GM21737 (cell line): ENCODE measurements at regions not wholly inside any gene's neighbourhood (a gene's known extent, or its start where the extent isn't known, plus 50 kb on each side); places are given as distances from the start of the nearest gene placed in this dataset.

Source experiments
- ATAC-seq: cut with Tn5 transposase; IDR thresholded peaks from one replicate; pipeline ENCODE4 v1.9.1; 2021; ENCODE audit warnings: mild to moderate bottlenecking, moderate library complexity; ENCODE audit not compliant: unreplicated experiment

GRCh38 chr4:58216461-58216860 is 1106.3 kb upstream of the IGFBP7 start:
- no peak for ATAC-seq

- no peak for ATAC-seq
These were observed 1104.2 kb upstream of the IGFBP7 start for GRCh38 chr4:58214376-58214775.

DNA sequence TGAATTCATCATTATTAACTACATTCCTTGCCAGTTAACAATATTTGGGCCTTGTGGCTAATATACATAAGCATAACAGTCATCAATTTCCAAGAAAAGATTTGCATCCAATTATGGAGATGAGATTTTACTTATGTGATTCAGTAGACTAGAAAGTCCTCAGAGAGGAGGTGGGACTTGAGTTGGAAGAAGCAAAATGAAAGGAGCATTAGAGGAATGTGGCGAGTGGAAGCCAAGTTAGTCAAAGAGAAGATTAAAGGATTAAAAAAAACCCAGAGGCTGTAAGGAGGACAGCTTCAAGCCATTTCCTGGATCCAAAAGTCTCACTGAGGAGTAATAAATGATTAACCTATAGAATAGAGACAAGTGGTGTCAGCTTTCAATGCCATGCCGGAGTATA is 1099.4 kb upstream of the IGFBP7 start:
- no peak for ATAC-seq

DNA sequence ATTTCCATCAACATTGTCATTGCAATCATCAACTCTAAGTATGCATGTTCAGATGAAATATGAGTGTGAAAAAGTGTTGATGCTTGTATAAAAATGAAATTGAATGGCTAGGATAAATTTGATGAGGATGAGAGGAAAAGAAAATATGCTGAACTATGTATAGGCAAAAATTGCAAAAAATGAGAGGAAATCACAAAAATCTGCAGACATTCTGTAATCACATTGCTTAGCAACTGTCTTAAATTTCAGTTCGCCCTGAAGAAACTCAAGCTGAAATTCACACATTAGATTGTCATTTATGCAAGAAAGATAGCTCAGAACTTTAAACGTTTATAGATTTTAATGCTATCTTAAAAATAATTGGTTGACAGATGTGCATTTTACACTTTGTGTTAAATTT is 1098.8 kb upstream of the IGFBP7 start:
- no peak for ATAC-seq

DNA sequence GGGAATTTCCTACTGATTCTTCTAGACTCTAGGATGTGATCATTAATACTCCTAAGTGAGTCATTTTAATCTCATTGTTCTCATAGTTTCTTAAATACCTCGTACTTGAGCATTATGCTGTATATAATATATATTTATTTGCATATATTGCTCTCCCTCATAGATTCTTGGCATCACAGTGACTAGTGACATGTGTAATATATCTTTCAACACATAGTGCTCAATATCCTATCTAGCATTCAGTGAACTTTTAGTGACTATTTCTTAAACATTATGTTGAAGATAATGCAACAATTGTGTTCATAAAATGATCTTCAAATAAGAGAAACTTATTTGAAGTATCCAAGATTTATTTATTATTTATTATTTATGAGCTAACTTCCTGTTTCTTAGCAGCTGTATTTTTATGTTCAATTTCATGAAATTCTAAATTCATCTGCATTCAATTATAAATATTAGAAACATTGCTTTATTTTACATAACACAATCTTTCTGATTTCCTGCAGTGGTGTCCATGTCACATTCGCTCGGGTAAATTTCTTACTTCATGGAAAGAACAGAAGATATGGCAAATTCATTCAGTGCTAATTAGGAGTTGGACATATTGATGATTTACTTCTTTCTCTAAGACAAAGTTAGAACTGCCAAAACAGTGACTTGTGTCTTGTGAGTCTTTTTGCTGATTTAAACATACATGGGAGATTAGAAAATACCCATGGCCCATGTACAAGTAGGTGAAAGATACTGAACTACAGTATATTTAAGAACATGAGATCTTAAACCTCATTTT is 1095.5 kb upstream of the IGFBP7 start:
- no peak for ATAC-seq

DNA sequence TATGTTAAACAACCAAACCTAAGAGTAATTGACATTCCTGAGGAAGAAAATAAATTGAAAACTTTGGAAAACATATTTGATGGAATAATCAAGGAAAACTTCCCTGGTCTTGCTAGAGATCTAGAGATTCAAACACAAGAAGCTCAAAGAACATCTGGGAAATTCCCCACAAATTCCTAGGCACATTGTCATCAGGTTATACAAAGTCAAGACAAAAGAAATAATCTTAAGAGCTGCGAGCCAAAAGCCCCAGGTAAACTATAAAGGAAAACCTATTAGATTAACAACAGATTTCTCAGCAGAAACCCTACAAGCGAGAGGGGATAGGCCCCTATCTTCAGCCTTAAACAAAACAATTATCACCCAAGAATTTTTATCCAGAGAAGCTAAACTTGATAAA is 1082.0 kb upstream of the IGFBP7 start:
- no peak for ATAC-seq

GRCh38 chr4:58191109-58191508 is 1080.9 kb upstream of the IGFBP7 start:
- ATAC-seq: no peak

- ATAC-seq: no peak
These were observed 1078.1 kb upstream of the IGFBP7 start for GRCh38 chr4:58188316-58188715.

DNA sequence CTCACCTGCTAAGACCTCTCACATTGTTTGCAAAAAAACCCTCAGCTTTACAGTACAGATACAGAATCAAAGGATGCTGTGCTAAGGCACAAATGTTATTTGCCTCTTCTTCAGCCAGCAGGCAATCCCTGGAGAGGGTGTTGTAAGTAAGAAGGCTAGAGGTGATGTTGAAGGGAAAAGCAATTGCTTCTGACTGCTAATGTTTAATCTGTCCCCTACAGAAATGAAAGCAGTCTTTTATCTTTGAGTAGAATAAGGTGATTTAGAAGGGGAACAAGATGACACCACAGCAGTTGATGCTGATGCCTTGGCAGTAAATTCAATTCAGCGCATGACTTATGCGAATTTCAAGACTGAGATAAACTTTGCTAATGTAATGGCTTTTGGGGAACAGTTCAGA is 1064.8 kb upstream of the IGFBP7 start:
- ATAC-seq: no peak

- no peak for ATAC-seq
These were observed 1056.3 kb upstream of the IGFBP7 start for GRCh38 chr4:58166490-58166889.

DNA sequence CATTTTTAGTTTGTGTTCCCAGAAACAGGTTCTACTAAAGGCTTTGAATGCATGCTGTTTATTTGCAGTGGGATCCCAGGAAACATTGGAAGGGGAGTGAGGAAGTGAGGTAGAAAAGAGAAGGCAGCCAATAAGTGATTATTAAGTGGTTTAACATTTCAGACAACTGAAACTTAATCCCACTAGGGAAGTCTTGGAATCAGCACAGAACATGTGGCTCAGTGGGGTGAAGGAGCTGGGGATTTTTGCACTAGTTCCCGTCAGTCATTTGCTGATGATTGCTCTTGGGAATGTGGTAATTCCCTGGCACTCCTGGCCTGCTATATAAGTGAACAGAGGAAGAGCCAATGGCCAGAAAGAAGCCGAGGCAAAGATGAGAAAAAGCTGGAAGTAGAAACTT is 1053.0 kb upstream of the IGFBP7 start:
- ATAC-seq: no peak

- ATAC-seq: no peak
These were observed 1039.4 kb upstream of the IGFBP7 start for GRCh38 chr4:58149404-58150085.

GRCh38 chr4:58144721-58145120 is 1034.5 kb upstream of the IGFBP7 start:
- no peak for ATAC-seq

DNA sequence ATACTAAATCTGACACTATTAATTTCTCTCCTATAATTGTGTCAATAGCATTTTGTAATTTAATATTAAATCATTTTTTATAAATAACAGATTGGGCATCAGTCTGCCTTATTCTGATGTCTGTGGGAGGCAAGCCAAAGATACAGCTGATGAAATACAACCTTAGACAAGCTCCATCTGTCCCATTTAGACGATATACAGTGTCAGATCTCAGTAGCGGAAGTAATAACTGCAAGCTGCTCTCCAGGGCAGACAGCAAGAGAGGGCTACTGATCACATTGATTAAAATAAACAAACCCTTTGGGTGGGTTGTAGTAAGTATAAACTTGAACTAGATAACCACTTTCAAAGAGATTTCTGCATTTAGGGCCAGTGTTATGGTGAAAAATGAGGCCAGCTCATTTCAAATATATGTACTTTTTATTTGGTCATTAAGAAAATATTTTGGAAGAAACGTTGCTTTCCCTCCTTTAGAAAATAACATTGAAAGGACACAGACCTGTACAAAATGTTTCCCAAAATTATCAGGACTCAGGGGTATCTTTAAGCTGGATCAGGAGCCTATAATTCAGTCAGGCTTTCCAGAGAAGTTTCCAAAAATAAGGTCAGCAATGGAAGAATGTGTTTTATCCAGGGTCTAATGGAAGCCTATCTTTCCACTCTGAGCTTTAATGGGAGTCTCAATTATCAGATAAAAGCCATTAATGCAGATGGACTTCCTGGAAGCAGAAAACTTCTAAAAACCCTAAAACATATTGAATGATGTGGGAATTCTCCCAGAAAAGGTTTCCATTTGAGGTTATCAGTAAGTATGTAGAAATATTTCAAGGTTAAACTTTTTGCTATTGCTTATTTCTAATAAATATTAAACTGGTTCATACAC is 1028.8 kb upstream of the IGFBP7 start:
- no peak for ATAC-seq

- ATAC-seq: no peak
These were observed 1026.4 kb upstream of the IGFBP7 start for GRCh38 chr4:58136604-58137003.

DNA sequence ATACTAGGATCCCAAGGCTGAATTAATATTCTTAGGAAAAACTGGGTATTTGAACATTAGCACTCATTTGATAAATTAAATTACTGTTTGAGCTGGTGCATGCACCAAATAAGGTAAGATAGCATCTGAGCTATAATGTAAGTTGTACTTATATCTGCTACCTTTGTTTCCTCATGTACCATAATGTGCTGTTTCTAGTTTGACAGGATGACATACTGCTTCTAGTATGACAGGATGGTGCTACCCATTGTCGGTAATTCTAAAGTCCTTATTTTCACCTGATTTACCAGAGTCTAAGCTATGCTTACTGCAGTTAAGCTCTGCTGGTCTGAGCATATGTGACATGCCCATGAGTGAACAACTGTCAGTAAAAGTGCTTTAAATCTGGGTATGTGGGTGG is 1017.5 kb upstream of the IGFBP7 start:
- ATAC-seq: no peak

- no peak for ATAC-seq
These were observed 1009.1 kb upstream of the IGFBP7 start for GRCh38 chr4:58119298-58119697.

DNA sequence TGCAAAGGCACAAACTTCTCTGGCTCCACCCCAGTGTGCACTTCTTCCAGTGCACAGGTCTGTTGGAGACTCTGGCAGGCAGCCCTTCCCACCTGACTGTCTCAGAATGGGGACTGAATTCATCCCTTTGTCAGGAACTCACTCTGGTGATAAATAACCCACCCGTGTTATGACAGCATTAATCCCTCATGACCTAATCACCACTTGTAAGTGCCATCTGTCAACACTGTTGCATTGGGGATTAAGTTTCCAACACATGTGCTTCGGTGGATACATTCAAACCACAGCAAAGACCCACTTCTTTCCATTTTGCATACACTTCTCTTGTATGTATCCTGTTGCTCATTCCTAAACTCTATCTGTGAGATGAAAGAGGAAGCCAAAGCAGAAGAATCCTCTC is 1002.9 kb upstream of the IGFBP7 start:
- ATAC-seq: no peak

DNA sequence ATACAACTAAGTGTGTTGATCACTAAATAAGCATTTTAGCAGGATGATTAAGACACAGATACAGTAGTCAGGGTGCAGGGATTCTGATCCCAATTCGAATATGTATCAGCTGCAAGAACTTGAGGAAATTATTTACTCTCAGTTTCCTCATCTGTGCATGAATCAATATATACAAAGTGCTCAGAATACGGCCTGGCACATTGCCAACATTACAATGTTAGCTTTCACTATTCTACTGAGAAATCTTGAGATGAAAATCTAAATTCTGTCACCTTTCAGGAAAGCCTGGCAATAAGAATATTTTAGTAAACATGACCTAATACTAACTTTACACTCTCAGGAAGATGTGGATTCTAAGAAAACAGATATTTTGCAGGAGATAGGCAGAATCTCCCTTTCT is 1001.6 kb upstream of the IGFBP7 start:
- no peak for ATAC-seq

DNA sequence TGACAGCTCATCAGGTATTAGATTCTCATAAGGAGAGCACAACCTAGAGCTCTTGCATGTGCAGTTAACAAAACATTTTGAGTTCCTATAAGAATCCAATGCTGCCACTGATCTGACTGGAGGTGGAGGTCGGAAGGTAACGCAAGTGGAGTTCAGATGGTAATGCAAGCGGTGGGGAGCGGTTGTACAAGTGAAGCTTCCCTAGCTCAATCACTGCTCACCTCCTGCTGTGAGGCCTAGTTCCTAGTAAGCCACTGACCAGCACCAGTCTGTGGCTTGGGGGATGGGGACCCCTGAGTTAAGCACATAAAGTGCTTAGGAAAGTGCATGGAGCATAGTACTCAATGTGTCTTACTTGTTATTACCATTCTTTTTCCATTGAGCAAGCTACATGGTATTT is 983.2 kb upstream of the IGFBP7 start:
- no peak for ATAC-seq

DNA sequence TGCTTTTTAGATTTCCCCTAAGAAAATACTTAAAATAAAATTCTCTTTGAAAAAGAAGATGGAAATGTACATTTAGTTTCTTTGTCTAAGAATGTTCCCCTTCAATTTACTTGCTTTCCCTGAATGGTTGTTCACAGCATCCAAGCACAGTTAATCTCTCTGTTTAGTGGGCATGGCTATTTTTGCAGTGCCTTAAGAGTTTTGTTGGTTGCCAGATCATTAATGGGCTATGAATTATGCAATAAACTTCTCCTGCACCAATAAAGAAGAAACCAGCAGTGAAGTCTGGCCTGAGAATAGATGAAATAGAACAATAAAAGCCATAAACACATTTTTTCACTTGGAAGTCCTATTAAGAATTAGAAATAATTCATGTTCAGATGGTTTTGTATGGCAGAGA is 980.4 kb upstream of the IGFBP7 start:
- no peak for ATAC-seq

- ATAC-seq: no peak
These were observed 971.2 kb upstream of the IGFBP7 start for GRCh38 chr4:58081356-58081755.
